ENCODE measurements at regions not wholly inside any gene's neighbourhood (a gene's known extent, or its start where the extent isn't known, plus 50 kb on each side); places are given as distances from the start of the nearest gene placed in this dataset.
A peak's percentile ranks its signal among the peaks of the same experiment; 100 is the strongest.

DNA sequence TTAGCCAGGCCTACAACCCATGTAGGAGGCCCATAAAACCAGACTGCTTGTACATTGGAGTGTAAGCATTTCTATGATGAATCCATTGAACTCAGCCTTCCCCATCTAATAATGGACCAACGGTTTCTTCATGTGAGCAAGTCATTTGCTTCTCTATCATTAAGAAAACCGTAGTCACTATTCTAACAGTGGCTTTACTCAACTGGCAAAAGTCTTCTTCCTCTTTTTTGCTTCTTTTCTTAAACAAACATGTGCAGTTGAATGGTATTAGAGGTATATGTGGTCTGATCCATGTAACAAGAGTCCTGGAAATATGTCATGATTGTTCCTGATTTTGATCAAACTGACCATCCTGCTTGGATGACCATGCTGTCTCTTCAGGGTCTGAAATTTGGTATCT, 132.4 kb upstream of the STXBP5 start:
- DNase-seq (ENCODE audit: low read depth, low spot score) = no peak

DNA sequence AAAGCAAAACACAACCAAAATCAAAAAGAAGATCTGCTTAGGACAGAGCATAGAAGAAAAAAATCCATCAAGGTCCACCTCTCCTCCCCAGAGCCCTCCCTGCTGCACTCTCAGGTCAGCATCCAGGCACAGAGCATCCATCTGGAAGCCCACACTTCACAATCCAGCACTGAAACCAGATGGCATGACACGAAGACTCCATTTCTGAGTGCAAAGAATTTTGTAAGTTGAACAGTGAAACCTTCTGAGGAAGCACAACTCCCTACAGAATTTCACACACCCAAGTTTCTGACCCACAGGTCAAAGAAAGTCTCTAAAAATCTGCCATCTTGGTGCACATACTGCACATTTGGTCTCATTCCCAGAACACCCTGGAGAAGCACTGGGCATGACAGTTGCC, 128.8 kb upstream of the STXBP5 start:
- DNase-seq (ENCODE audit: low read depth, low spot score) = no peak

DNA sequence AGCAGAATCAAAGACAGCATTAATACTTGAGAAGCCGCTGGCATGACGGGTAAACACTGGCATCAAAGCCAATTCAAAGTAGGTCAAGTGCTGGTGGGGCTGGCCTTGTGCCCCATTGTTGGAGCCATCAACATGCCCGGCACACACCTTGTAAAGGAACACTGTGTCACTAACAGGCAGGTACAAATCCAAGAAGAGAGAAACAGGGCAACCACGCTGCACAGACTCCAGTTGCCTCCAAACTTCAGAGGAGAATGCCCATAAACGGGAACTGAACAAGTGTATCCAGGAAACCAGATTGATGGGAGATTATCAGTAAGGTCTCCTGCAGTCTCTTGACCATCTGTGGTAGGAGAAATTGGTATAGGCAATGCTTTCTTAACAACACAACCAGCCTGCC, 127.0 kb upstream of the STXBP5 start:
- DNase-seq (ENCODE audit: low read depth, low spot score) = no peak

DNA sequence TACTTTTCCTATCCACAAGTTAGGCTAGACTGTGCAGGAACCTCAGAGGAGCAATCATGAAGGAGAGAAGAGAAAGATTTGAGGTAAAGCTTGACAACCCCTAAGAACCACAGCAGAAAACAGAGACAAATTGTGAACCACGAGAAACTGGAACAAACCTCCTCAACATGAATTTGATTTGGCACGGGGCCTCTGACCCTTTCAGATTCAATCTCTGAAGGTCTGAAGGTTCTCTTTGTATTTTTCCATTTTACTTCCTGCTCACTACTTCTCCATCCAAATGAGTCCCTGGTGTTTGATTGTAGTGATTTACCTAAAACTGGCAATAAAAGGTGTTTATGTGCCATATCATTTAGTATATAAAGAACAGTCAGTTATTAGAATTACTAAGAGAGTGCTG, 126.1 kb upstream of the STXBP5 start:
- DNase-seq (ENCODE audit: low read depth, low spot score) = no peak

DNA sequence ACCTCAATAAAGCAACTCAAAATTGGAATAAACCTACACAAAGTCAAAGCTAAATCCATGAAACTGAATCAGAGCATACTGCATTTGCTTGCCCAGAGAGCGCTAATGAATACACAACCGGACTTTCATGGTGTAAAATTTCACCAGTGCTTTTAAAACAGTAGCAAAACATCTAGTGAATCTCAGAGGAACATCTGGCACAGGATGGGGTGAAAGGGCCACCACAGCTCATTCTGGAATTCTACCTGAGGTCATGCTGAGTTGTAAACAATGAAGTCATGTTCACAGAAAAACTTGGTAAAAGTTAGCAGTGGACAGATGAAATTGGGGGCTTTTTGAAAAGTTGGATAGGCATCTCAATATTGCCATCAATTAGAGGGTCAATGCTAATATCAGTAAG, 125.6 kb upstream of the STXBP5 start:
- DNase-seq (ENCODE audit: low read depth, low spot score) = peak; percentile 21

DNA sequence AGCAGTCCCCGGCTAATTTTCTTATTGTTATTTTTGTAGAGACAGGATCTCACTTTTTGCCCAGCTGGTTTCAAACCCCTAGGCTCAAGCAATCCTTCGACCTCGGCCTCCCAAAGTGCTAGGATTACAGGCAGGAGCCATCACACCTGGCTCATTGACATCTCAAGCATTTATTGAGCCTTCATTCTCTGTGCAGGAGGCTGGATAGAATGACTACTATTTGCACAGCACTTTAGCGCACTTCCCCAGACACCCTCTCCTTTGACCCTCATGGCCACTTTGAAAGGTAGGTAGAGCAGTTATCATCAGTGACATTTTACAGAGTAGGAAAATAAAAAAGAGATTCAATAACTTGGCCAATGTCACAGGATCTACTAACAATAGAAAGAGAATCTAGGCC, 124.0 kb upstream of the STXBP5 start:
- no peak for DNase-seq (ENCODE audit: low read depth, low spot score)

DNA sequence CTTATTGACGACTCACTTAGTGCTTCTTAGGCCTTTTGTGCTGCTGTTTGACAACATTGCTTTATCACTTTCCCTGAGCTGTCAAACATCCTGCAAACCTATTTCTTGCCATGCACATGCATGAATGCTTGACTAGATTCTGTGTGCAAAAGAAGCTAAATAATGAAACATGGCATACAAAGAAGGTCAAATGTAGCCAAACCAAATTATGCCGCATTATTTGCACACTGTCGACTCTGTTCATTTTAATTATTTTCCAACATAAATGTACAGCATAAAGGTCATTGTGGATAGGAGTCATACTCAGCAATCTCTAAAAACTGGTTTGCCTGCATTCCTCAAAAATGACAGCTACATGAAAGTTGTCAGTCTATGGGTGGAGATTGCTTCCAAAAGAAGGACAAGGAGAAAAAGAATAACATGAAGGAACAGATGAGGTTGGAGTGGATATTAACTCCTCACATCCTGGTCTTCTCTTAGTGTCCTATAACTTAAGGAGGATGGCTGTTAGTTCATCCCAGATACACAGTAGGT, 123.1 kb upstream of the STXBP5 start:
- DNase-seq (ENCODE audit: low read depth, low spot score) = no peak

DNA sequence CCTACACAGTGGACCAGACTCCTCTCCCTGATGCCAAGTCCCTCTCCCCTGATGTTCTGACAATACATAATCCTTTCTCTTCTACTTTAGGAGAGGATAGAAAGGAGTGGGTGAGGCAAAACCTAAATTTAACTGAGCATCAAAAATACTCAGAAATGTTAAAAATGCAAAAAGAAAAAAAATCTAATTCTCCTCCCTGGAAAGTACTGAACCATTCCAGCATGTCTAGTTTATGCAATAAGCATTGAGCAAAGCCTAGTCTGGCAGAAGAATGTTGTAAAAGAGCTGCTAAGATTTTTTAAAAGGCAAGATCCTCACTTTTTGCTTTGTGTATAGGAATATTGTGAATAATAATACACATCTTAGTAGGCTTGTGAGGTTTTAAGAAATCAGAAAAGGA, 116.6 kb upstream of the STXBP5 start:
- no peak for DNase-seq (ENCODE audit: low read depth, low spot score)

DNA sequence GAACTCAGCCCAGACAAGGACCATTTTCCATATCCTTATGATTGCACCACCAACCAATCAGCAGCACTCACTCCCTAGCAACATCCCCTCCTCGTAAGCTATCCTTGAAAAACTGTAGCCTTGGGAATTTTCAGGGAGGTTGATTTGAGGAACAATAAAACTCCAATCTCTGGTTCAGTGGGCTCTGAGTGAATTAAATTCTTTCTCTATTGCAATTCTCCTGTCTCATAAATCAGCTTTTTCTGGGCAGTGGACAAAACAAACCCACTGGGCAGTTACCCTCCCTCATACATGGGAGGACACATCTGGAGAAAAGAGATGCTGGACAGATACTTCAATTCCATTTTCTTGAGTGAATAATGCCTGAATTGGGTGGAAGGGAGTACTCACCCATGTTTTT, 115.4 kb upstream of the STXBP5 start:
- no peak for DNase-seq (ENCODE audit: low read depth, low spot score)

DNA sequence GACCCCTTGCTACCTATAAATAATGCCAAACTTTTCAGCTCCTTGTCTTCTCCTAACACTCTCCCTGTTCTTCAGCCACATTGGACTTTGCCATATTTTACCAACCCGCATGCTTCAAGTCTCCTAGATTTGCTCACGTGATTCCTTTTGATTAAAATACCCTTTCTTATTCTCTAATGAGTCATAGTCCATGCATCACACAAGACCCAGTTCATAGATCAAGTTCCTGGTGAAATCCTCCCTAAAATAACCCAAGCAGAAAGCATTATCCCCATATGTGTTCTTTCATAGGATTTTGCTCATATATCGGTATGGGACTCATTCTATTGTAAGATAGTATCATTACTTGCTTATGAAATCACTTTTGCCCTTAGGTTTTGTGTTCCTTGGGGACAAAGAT, 108.9 kb upstream of the STXBP5 start:
- no peak for DNase-seq (ENCODE audit: low read depth, low spot score)

DNA sequence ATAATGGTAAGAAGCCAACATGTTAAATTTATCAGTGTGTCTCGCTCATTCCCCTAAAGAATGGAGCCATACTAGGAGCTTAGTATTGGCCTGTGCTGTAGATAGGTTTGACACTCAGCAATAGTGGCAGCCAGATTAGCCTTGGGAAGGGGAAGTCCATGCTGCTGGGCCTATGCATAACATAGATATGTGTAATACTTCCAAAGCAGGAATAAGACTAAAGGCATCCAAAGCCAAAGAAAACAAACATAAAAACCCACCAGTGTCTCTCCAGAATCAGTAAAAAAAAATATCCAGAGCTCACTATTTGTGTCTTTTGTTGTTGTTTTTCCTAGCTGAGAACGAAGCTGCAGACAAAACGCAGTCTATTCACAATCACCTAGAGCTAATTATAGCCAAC, 104.2 kb upstream of the STXBP5 start:
- DNase-seq (ENCODE audit: low read depth, low spot score) = peak; percentile 62

DNA sequence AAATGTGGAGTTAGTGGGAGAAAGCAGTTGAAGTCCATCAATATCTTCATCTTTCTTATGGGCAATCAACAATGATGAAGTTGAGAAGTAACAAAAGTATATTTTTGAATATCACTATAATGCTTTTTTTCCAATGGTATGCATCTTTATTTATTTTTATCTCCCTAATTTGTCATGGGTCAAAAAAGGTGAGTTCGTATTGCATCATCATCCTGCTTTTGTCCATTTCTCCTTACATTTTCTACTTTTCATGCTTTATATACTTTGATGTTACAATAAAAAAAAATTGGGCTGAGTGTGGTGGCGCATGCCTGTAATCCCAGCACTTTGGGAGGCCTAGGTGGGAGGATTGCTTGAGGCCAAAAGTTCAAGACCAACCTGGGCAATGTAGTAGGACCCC, 101.2 kb upstream of the STXBP5 start:
- DNase-seq (ENCODE audit: low read depth, low spot score) = no peak

DNA sequence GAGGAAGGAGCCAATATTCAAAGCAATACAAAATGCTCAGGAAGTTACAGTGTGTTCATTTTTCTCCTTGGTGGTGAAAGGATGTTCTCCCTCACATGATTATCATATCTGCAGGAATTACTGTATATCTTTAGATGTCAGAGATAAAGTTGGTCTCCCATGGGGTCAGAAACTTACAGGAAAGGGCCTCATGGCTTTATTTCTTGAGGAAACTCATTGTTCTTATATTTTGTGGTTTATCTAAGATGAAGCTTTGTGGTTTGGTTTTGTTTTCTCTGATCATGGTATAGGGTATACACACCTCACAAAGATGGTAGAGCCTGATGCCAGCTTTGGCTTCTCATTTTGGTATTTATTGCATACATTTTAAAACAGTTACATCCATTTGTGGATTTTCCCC, 100.5 kb upstream of the STXBP5 start:
- DNase-seq (ENCODE audit: low read depth, low spot score) = no peak

DNA sequence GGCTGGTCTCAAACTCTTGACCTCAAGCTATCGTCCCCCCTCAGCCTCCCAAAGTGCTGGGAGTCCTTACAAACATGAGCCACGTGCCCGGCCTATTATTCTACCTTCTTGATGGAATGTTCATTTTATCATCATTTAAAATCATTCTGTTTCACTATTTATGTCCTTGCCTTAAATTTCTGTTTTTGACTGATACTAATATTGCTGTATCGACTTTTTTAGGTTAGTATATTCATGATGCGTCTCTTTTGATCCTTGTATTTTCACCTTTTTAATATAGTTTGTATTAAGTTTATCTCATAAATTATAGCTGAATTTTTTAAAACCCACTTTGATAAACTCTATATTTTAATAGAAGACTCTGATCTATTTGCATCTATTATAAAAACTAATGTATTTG, 98.4 kb upstream of the STXBP5 start:
- no peak for DNase-seq (ENCODE audit: low read depth, low spot score)

DNA sequence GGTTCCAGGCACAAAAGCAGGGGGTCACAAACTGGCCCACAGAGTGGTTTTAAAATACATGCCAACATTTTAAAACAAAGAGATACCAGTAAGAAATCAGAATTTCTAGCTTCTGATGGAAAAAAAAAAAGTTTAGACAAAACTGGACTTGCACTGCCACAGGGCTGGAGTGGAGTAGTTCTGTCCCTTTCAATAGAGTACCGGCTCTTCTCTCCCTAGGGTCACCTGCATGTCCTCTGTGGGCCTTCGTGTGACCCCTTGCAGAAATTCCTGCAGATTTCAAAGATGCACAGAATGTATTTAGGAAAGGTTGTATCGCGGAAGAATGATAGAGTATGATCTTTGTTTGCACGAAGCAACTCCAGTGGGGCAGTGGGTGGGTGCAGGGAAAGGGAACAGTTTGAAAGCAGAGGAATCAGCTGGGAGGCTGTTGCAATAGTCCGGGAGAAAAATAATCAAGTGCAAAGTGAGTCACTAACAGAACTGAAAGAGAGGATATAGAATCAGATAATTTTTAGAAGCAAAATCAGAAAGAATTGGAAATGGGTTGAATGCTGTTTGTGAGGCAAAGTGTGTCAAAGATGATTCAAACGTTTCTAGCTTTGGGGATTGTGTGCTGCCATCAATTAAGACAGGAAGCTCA, 97.3 kb upstream of the STXBP5 start:
- DNase-seq (ENCODE audit: low read depth, low spot score) = no peak

DNA sequence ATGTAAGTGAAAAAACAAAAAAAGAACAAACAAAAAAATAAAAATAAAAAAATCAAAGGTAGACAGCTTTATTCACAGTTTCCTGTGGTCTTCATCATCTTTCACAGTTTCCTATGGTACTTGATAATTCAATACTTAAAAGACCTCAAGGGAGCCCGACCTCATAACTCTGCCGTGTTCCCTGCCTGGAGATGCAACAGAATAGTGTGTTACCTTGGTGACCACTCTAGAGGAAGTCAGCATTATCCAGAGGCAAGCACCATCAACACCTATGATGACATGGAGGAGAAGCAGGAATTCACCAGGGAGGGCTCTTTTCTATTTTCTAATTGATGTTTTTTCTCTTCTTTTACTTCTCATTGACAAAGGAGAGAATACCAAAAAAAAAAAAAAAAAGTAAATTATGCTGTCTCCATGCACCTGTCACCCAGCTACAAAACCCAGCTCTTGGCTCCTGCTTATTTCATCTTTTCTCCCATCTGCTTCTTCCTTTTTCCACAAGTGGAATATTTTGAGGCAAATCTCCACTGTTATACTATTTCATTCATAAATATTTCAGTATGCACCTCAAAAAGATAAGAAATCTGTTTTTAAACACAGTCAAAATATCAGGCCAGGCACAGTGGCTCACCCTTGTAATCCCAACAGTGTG, 95.8 kb upstream of the STXBP5 start:
- DNase-seq (ENCODE audit: low read depth, low spot score) = no peak

DNA sequence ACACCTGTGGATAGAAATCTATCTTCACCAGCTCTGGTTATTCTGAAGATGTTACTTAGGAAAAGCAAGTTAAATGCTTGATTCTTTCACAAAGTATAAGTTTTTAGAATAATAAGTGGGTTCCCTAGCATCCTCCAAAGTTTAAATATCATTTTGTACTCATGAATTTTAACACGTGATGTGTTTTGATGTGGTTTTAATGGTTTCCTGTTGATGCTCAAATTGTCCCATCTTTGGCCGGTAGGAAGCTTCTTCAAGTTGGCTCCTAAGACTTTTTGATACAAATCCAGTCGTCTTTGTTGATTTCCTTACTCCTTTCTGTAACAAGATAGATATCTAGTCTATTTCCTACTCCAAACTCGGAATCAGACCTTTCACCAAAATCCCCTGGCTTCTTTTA, 94.5 kb upstream of the STXBP5 start:
- no peak for DNase-seq (ENCODE audit: low read depth, low spot score)

DNA sequence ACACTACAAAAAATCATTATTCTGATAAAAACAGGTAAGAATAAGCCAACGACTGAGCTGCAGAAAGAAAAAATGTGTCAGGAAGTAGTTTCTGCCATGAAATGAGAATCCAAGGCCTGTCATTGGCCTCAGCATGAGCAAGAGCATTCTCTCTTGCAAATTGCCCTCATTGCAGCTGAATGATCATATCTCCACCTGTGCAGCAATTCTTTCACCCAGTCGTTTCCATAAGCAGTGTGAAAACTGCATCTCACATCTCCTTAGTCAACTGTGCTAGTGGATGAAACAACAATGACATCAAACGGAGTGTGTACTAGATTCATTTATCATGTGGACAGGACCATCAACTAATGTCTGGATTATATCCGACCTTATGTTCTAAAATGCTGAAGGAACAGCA, 88.2 kb upstream of the STXBP5 start:
- DNase-seq (ENCODE audit: low read depth, low spot score) = no peak

DNA sequence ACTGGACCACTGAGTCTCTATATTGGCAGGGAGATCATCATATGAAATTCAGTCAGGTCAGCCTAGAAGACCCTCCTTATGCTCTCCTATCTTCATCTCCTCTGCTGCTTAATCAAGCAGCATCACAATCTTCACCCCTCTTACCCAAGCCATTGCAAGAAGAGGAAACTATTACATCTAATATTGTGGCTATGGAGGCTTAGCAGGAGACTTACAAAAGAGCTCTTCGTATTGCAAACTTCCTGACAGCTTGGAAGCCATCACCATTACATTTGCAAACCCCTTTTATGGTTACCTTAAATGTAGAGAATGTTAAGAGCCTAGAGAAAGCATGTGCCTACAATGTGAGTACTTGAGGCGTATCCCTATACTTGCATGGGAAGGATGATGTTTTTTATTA, 87.2 kb upstream of the STXBP5 start:
- no peak for DNase-seq (ENCODE audit: low read depth, low spot score)

DNA sequence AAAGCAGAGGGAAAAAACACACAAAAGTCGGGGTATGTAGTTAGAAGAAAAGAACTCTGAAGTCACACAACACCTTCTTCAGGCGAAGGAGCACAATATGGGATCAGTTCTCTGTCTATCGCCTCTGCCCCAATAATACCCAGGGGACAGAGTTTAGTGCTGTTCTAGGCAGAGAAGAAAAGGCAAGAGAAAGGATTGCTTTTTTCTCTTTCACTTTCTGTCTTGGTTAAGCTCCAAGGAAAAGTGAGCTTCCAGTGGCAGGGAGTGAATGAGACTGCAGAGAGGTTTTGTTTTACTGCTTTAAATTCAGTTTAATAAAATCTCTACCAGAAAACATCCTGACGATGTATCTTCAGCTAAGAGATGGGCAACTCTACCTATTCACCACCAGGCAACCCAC, 86.6 kb upstream of the STXBP5 start:
- DNase-seq (ENCODE audit: low read depth, low spot score) = no peak

DNA sequence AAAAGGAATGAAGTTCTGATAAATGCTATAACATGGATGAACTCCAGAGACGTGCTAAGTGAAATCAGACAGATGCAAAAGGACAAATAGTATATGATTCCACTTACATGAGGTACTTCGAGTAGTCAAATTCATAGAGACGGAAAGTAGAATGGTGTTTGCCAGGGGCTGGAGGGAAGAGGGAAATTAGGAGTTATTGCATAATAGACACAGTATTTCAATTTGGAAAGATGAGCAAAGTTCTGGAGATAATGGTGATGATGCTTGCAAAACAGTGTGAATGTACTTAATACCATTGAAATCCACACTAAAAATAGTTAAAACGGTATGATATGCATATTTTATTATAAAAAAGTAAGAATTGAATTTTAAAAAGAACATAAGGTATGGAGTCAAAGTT, 84.9 kb upstream of the STXBP5 start:
- no peak for DNase-seq (ENCODE audit: low read depth, low spot score)

DNA sequence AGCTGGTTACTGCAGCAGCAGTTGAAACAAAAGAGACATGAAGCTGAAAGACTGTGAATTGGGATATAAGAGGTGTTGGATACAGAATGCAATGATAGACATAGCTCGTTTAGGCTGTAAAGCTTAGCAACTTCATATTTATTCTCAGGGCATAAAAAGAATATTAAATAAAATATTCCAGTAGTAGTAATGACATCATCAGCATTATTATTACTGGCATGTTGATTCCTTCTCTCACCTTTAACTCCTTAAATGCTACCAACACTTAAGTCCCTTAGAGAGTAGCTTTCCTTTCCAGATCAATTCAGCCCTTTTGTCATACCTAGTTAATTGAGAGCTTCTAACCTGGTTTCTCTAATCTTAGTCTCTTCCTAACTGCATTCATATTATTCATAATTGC, 81.4 kb upstream of the STXBP5 start:
- no peak for DNase-seq (ENCODE audit: low read depth, low spot score)

DNA sequence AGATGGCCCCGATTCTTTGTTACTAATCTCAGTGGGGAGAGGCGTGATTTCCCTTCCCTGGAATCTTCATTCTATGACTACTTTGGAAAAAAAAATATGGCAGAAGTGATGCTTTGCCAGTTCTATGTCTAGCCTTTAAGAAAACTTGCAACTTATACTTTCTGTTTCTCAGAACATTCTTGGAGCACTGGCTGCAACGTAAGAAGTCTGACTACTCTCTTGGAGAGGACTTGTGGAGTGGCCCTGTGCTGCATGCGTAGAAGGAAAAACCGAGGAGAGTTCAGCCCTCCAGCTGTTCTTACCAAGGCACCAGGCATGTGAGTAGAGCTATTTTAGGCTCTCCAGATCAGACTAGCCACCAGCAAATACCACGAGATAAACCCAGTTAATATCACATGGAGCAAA, 77.6 kb upstream of the STXBP5 start:
- peak; percentile 13 for DNase-seq (ENCODE audit: low read depth, low spot score)

DNA sequence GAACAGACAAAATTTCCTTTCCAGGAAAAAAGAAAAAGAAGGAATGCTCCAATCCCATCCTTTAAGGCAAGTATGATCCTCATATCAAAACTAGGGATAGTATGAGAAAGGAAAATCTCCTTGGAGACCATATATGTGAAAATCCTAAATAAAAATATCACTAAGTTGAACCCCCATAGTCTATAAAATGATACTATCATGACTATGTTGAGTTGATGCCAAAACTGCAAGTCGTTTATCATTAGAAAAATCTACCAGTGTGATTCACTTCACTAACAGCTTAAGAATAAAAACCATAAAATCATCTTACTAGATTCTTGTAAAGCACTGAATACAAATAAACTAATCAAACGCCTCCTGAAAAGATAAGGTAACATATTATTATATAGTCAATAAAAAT, 76.6 kb upstream of the STXBP5 start:
- no peak for DNase-seq (ENCODE audit: low read depth, low spot score)

Data from smooth muscle cell of the brain vasculature (primary cell).